ENCODE measurements at regions not wholly inside any gene's neighbourhood (a gene's known extent, or its start where the extent isn't known, plus 50 kb on each side); places are given as distances from the start of the nearest gene placed in this dataset.
"Not testable (repeated sequence)": the region's sequence is repeated elsewhere in the genome, so short reads cannot be mapped to it uniquely, and the experiment has no call there.

DNA sequence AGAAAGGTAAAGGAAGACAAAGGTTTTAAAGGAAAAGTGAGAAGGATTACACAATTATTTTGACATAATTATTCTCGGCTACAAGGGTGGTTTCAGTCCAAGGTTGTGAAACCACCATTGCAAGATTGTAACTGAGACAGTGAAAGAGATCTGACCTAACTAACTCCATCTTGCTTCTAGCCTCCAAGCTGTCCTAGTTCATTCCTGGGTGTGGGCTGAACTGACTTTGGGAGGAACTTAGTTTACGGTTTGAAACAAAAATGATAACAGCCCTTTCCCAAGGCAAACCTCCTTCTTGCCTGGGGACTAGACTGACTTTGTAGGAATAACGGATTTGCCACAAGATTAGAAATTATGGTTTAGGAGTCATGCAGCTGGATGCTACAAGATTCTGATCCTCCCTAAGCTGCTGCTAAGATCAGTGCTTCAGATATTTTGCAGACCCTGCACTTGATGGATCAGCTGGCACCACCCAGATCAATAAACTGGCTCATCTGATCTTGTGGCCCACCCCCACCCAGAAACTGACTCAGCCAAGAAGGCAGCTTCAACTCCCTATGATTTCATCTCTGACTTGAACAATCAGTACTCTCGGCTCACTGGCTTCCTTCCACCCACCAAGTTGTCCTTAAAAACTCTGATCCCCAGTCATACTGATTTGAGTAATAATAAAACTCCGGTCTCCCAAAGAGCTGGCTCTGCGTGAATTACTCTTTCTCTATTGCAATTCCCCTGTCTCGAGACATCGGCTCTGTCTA lies 57.7 kb upstream of the AADACL2 start:
- ATAC-seq (no peak), DNase-seq (no peak)
- intact Hi-C loops (cut with micrococcal nuclease), result no loop called here

DNA sequence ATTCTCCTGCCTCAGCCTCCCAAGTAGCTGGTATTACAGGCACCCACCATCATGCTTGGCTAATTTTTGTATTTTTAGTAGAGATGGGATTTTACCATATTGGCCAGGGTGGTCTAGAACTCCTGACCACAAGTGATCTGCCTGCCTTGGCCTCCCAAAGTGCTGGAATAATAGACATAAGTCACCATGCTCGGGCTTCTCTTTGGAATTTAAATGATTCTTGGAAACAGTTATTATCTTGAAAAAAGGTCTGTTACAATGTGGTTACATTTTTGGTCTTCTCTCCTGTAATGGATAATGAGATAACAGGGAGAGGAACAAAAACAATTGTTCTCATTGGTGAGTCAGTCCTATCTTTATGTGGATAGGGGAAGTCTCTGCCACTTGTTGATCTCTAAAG lies 59.8 kb upstream of the AADACL2 start:
- DNase-seq (no peak), ATAC-seq (no peak)
- intact Hi-C loops (cut with micrococcal nuclease), result no loop called here

DNA sequence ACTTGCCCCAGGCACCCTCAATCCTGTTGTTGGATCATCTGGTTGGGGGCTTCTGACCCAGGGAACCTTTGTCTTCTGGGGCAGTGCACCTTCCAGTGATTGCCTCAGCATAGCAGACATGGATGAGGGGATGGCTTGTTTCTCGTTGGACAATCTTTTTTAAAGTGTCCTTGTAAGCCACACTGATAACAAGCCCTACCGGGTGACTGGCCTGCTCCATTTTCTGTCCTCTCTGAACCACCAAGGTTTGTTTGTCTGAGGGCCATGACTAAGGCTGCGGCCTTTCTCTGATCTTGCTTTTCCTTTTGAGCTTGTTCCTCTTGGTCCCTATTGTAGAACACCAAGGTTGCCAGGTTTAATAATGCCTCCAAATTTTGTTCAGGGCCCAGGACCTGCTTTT lies 66.0 kb upstream of the AADACL2 start:
- ATAC-seq; DNase-seq; intact Hi-C loops (cut with micrococcal nuclease): not testable (repeated sequence)

DNA sequence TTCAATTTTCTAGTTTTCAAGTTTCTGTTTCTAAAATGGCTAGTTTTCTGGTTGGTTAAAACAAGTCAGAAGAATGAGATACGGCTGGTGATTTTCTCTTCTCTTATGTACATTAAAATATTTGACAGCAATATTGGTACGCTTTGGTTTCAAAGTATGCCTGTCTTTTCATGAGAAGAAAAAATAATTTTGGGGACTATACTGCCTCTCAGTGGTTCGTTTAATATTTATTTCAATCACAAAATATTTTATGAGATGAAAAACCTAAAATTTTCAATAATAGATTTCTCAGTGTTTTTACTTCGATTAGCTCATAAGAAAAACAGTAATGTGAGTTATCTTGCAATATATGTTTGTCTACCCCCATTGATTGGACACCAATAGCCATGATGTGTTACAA lies 72.8 kb upstream of the AADACL2 start:
- DNase-seq, result no peak
- no peak for ATAC-seq
- intact Hi-C loops (cut with micrococcal nuclease), result no loop called here

DNA sequence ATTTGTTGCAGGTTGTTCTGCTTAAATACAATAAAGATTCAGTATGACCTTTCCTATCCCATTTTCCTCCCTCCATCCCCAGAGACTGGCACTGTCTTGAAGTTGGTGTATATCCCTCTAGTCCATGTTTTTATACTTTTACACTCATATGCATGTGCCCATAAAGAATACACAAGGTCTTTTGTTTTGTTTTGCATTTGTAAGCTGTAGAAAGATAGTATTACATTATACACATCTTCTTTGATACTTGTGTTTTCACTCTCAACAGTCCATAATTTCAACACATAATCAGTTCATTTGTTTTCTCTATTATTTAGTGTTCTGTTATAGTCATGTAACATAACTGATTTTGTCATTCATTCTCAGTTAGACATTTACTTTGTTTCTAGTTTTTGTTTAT lies 88.7 kb upstream of the AADACL2 start:
- ATAC-seq, result no peak
- intact Hi-C loops (cut with micrococcal nuclease), result no loop called here

DNA sequence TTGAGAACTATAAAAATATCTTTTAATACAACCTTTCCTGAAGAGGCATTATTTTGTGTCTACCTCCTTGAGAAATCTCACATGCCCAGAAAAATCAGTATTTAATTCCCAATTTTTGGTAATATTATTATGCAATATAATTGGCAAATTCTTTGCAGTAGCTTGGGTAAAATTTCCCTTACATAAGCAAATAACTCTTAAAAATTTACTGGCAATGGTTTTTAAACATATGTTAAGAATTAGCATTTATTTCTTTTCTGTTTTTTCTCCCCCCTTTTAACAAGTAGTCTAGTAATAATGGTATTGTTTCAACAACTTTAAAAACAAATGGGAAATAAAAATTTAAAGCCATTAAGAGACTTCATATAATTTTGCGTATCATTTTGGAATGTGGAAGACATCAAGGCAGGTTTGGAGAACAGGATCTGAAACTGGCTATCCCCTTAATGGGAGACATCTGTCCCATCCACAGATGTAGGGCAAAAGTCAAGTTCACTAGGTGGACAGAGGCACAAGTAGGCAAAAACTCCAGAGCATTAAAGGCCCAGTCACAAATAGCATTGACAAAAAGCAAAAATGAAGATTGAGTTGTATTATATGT lies 89.6 kb upstream of the AADACL2 start:
- DNase-seq (no peak), ATAC-seq (no peak)
- intact Hi-C loops (cut with micrococcal nuclease), result no loop called here

More for the DNA sequence above, 88.7 kb upstream of the AADACL2 start:
- DNase-seq, result no peak

DNA sequence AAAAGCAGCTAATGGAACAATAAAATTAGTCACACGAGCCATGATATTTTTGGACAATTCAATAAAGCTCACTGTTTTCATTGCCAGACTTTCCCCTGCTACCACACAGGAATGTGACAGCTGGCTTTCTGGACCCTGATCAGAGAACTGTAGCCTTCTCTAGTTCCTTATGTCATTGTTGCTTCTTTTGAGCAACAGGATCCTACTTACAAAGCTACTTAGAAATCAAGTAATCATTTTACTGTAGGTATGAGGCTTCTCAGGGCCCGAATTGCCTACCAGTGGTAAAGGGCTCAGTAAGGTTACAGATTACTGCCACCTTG lies 94.3 kb upstream of the AADACL2 start:
- intact Hi-C loops (cut with micrococcal nuclease), result no loop called here
- ATAC-seq, result peak; percentile 25
- DNase-seq, result no peak

DNA sequence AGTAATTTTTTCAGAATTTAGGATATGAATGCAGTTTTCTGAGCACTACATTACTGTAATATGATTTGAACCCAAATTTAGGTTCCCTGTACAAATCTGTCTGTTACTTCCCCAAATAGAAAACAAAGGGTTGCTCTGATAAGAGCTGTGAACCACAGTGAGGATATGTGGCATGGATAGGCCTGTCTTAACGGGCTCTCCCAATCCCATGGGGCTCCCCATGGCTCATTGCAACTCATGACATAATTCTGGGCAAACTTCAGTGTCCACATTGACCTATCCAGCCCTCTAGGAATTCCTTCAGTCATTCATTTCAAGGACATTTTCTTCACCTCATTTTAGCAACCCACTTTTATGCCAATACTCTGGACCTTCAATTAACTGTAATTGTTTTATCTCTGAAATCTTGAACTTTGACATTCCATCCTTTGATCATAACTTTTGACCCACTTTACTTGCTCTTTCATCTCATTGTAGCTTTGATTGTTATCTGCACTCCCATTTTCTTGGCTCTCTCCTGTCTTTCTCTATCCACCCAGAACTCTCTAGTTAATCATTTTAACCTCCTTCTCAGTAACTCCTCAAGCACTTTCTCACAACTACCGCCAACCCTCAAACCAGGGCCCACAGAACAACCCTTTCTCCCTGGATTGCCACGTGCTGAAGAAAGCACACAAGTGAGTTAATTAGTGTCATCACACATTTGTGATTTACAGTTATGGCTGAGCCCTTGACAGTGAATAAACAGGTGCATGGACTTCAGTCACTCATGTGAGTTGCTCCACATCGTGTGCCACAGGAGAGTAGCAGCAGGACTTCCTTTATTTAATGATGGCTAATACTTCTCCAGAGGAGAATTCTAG lies 94.9 kb upstream of the AADACL2 start:
- intact Hi-C loops (cut with micrococcal nuclease), result no loop called here
- ATAC-seq (peak; percentile 33), DNase-seq (no peak)

DNA sequence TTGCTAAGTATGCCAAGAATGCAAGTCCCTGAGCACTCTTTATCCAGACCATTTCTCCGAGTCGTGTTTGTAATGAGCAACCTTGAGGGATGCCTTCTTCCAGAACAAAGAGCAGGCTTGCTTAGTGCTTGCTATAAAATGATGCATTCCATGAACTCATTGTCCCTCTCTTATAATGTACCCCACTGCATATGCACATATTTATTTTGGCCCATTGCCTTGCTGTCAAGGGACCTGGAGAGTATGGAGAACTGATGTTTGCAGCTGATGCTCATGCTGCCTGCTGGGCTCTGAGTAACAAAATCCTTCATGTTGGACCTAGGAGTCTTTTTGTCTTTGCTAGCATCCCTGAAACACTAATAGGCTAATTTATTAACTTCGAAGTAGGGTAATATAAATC lies 97.8 kb upstream of the AADACL2 start:
- no peak for DNase-seq
- intact Hi-C loops (cut with micrococcal nuclease), result no loop called here
- ATAC-seq, result no peak

DNA sequence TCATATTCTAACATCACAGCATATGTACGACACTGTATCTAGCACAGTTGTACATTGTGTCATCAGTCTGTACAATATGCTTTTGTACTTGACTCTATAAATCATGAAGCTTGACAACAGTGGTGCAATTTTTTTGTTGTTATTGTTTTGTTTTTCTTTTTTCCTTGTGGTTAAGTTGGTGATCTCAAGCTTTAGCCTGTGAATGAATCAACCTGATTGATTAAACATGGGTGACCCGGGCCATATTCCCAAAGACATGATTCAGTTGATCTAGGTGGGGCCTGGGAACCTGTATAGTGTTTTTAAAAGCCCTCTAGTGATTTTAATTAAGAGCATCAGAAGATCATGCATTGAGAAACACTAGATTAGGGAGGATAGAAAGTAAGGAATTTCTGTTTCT lies 101.8 kb upstream of the AADACL2 start:
- intact Hi-C loops (cut with micrococcal nuclease), result no loop called here
- no peak for ATAC-seq
- DNase-seq, result no peak

DNA sequence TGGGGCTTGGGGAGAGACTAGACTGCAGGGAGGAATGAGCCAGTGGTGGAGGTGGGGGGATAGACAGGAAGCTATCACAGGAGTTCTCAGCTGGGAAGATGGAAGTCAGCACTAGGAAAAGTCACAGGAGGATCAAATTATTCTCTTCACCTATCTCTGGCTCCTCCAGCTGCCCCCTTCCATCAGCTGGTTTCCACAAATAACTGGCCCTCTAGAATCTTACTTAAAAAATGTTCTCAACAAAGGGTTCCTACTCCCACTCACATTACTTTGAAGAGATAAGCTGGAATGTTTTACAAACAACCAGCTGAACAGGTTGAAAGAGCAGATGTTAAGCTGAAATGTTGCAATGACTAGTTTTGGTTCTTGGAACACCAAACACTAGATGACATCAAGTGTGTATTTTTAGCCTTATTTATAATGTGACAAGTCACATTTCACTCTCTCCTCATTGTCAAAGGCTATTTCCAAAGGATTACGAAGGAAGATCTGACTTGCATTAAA lies 102.7 kb upstream of the AADACL2 start:
- intact Hi-C loops (cut with micrococcal nuclease), result no loop called here
- ATAC-seq, result peak; percentile 86
- DNase-seq, result no peak

DNA sequence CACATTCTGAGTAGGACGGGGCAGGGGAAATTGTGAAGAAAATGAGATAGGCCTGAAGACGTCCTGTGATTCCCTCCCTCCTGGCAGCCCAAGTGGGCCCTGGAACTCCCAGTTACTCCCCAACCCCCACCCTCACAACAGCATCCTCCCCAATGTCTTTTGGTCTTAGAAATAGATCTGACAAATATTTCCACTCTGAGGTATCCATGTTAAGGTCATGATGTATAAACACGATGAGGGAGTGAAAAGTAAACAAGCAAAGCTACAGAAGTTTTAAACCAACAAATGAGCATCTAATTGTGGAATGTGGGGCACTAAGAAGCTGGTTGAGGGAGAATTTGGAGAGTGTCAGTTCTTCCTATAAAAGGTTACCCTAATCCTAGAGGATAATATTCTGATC lies 103.7 kb upstream of the AADACL2 start:
- DNase-seq (no peak), ATAC-seq (no peak)
- intact Hi-C loops (cut with micrococcal nuclease), result no loop called here

DNA sequence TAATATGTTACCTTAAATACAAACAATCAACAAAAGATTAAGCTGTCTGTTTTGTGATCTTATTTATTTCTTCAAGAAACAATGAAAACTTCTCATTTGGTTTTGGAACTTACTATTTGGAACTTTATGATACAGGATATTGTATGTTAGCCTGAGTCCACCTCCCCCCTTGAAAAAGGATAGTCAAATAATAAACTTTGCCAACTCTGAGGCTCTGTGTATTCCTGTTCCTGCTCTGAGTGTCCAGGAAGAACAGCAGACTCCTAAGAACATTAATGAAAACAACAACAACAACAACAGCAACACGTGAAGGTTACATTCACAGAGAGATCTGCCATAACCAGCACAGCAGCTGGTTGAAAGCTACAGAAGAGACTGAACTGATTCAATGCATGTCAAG lies 108.1 kb upstream of the AADACL2 start:
- intact Hi-C loops (cut with micrococcal nuclease), result no loop called here

DNA sequence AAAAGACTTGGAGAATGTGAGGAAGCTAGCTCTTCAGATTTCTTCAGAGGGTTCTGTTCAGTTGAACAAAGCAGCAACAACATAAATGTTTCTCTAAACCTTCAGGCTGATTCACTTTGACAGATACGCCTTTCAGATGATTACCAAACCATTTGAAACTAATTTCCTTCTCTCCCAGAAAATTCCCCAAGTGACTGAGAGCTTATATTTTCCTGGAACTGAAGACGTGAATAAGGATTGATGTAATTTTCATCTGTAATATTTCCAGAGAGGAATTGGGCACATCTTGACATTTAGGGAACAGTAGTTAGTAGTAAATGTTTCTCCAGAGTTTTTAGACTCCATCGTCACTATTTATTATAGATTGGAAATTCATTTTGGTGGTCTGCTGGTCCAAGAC lies 108.6 kb upstream of the AADACL2 start:
- intact Hi-C loops (cut with micrococcal nuclease), result no loop called here
- ATAC-seq (no peak), DNase-seq (no peak)

More for the DNA sequence above, 108.1 kb upstream of the AADACL2 start:
- ATAC-seq (no peak), DNase-seq (no peak)

DNA sequence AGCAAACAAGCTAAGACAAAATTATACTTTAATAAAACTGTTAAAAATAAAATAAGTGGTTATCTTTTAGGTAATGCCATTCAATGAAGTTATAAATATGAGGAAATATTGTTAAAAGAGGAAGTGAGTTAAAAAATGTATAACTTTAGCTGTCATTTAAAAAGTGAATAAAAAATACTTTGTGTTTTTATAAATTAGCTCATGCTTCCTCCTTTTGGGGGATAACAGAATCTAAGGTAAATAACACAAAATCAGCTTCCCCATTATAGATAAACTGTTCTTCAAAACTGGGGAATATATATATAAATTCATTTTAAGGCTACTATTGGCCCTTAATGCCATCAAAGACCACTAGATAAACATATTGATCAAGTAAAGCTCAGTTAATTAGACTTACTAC lies 113.7 kb upstream of the AADACL2 start:
- DNase-seq, result no peak
- intact Hi-C loops (cut with micrococcal nuclease), result no loop called here
- ATAC-seq, result no peak

DNA sequence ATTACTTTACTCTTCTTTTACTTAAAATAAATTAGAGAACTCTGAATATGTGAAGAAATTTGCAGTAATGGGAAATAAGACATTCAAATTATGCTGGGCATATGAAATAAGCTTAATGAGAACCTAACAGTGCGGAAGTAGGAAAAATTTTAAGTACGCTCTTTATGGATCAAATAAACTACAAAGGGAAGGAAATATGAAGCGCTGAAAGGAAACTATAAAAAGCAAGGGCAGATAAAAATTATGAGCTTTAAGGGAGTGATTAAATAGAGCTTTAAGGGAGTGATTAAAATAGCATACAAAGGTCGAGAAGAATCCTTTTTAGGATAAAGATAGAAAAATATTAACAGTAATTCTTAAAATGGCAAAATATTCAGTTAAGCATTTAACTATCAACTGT lies 118.3 kb upstream of the AADACL2 start:
- DNase-seq (no peak), ATAC-seq (no peak)
- intact Hi-C loops (cut with micrococcal nuclease), result no loop called here

DNA sequence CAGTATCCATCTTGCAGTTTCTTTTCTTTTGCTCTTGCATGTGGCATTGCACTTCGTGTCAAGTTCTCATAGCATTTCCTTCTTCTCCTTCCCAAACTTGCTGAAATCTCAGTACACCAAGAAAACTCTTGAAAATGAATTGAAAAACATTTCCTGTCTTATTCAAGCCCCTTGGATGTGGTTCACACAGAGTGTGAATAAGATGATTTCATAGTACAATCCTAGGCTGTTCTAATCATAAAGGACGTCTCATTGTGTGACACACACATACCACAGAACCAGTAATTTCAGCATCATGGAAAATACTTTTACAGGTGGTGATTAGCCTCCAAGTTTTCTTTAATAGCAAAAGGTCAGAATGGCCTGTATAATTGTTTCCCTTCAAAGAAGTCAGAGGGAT lies 121.6 kb upstream of the AADACL2 start:
- intact Hi-C loops (cut with micrococcal nuclease), result no loop called here
- ATAC-seq, result peak; percentile 47
- no peak for DNase-seq

DNA sequence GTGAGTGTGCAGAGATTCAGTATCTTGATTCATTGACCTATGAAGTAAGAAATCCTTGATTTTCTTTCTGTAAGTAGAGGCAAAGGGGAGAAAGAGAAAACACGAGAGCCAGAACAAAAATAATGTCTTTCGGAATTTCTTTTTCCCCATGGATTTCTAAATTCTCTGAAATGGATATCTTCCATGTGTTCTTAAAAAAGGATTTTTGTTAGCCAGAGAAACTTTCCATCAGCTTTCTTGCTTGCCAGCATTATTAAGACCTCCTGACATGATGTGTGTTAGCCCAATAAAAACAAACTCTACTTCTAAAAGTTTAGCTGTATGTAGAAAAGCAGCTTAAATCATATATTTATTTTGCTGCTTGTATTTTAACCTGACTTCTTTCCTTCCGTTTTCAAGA lies 122.3 kb upstream of the AADACL2 start:
- DNase-seq (no peak), ATAC-seq (peak; percentile 65)
- intact Hi-C loops (cut with micrococcal nuclease), result no loop called here

DNA sequence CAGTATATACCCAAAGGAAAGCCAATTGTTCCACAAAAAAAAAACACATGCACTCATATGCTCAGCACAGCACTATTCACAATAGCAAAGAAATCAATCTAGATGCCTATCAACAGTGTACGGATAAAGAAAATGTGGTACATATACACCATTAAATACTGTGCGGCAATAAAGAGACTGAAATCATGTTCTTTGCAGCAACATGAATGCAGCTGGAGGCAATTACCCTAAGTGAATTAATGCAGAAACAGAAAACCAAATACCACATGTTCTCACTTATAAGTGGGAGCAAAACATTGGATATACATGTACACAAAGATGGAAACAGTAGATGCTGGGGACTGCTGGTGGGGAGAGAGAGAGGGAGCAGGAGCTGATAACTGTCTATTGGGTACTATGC lies 124.2 kb upstream of the AADACL2 start:
- intact Hi-C loops (cut with micrococcal nuclease), result no loop called here
- DNase-seq (no peak), ATAC-seq (no peak)

DNA sequence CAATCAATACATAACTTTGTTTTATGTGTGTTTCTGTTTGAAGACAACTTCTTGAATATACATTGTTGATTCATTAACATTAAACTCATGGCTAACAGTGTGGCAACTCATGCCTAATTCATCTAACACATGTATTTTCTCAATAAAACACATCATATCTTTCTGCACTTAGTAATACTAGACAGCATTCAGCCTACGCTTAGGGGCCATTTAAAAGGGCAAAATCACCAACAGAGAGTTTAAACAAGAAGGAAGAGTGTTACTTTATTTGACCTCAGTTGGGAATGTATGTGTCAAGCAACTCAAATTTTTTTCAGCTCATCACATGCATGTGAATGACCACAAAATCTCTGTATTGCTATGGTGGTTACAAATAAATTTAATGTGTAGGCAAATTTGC lies 128.8 kb upstream of the AADACL2 start:
- no peak for DNase-seq
- intact Hi-C loops (cut with micrococcal nuclease), result no loop called here
- ATAC-seq, result no peak

Data from left ventricle myocardium superior (tissue), 1 donor.